HG03139 (cell line): ENCODE measurements at regions not wholly inside any gene's neighbourhood (a gene's known extent, or its start where the extent isn't known, plus 50 kb on each side); places are given as distances from the start of the nearest gene placed in this dataset.
"Not testable (repeated sequence)": the region's sequence is repeated elsewhere in the genome, so short reads cannot be mapped to it uniquely, and the experiment has no call there.

Experiments
- ATAC-seq: cut with Tn5 transposase; IDR thresholded peaks from one replicate; pipeline ENCODE4 v1.9.1; 2021; ENCODE audit not compliant: unreplicated experiment

DNA sequence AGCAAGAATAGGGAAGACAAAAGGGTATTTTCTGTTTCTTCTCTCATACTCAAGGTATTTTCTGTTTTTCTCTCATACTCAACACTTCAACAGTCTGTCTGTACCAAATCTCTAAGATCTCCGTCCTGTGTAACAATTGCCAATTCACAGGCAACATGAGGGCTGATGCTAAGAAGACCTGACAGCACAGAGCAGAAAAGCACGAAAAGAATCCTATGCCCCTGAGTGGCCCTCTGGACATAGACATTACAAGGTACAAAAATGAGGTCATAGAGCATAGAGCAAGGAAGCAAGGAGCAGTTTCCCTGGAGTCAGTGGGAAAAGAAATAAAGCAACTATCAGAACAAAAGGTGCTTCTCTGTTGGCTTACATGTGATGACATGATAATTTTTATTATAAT, 1612.6 kb upstream of the CELF4 start:
- no peak for ATAC-seq

GRCh38 chr18:39172695-39173421, 1607.3 kb upstream of the CELF4 start:
- ATAC-seq: no peak

- no peak for ATAC-seq
Measured at GRCh38 chr18:39168723-39169122, 1603.1 kb upstream of the CELF4 start.

DNA sequence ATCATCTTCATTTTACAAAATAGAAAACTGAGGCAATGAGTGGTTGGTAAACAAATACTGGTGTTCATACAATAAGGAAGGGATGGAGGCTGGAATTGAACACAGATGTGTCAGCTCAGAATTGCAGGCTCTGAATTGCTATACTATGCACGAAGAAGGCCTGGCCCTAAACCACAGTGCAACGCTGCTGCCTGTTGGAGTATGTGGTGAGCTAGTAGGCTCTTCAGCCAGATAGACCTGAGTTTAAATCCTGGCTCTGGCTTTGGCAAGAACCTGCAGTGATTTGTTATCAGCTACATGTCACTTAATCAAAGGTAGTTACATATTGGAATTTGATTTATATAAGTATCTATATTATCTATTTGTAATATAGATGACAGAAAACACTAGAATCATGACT, 1602.4 kb upstream of the CELF4 start:
- ATAC-seq: no peak

- no peak for ATAC-seq
Measured at GRCh38 chr18:39166776-39167175, 1601.2 kb upstream of the CELF4 start.

GRCh38 chr18:39162013-39162827, 1596.6 kb upstream of the CELF4 start:
- ATAC-seq: no peak

- ATAC-seq: no peak
Measured at GRCh38 chr18:39149211-39149806, 1583.7 kb upstream of the CELF4 start.

GRCh38 chr18:39134255-39134654, 1568.7 kb upstream of the CELF4 start:
- no peak for ATAC-seq

- ATAC-seq: not testable (repeated sequence)
Measured at GRCh38 chr18:39127538-39127937, 1561.9 kb upstream of the CELF4 start.

DNA sequence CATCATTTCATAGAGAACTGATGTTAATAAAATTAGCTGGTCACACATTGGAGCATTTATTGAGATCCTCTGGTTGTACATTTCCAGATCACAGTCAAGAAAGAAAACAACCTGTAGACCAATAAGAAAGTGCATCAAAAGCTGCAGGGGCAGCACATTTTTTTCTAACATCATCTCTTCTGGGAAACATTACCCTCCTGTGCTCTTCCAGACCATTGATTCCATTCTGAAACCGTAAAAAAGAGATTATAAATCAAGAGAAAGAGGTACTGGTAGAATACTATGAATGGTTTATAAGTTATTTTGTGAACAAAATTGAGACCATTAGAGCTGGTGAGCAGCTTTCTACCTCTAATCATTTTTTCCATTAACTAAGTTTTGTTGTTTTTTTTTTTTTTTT, 1548.2 kb upstream of the CELF4 start:
- no peak for ATAC-seq

DNA sequence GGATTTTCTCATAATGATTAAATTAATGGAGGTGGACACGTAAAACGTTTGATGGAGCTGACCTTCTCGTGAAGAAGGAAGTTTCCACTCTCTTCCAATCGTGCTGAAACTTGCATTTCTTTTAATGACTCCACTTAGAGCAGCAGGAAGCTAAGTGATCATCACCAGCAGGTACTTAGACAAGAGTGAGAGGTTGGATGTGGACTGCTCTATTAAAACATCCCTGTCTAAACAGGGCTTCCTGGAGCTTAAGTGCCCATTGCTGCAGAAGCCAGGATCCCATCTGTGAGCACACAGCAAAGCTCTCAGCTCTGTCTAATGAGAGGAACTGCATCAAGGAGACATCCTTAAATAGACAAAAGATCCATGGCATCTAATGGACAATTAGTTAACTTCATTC, 1539.5 kb upstream of the CELF4 start:
- ATAC-seq: no peak

DNA sequence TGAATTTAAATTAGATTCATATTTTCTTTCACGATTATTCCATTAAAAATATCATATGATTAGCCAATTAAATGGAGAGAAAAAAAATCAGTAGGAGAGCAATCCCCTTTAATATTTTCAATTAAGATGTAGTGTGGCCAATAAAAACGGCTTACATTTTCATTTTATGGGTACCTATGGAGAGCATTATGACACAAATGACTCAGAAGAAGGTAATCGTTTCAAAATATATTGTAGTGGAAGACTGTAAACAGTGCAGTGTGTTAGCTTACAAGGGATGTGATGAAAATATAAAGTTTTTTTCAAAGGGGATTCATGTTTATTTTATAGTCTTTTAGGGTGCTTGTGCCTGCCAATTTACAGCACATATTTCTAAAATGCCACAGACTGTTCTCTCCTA, 1507.4 kb upstream of the CELF4 start:
- no peak for ATAC-seq

DNA sequence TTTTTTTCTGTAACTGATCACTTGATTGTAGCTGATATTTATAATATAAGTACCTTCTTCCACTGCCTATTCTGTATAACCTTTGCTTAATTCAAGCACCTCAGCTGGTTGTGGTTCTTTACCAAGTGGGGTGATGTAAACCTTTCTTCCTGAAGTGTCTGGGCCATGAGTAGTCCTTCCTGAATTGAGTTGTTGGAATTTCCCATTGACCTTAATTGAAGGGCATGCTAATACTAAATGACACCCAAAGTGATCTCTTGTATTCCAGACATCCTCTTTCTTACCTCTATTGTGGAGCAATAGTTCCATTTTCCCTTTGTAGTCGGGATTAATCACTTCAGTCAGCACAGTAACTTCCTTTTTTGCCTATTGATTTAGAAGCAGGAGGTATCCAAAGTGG, 1496.8 kb upstream of the CELF4 start:
- ATAC-seq: no peak

- ATAC-seq: no peak
Measured at GRCh38 chr18:39058386-39059000, 1492.9 kb upstream of the CELF4 start.

- ATAC-seq: no peak
Measured at GRCh38 chr18:39057423-39058064, 1491.9 kb upstream of the CELF4 start.

DNA sequence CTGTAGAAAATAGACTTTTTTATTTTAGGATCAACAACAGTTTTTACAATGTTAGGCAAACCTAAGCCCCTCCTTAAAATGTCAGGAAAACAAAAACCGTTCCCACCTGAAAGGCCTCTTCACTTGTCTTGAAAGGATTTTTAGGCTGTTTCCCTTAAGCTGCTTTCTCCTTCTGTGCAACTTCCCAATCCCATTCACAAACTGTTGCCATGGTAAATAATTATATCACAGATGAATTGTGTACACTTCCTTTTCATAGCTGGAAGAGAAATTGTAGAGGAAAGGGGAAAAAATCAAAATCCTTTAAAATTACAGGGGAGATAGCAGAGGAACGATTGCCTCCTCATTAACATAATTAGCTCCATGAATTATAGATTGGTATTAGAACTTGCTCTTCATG, 1488.0 kb upstream of the CELF4 start:
- ATAC-seq: no peak

- no peak for ATAC-seq
Measured at GRCh38 chr18:39051013-39051412, 1485.4 kb upstream of the CELF4 start.

- no peak for ATAC-seq
Measured at GRCh38 chr18:39039813-39040212, 1474.2 kb upstream of the CELF4 start.

- no peak for ATAC-seq
Measured at GRCh38 chr18:39037925-39038324, 1472.3 kb upstream of the CELF4 start.

GRCh38 chr18:39033312-39033711, 1467.7 kb upstream of the CELF4 start:
- ATAC-seq: no peak

- ATAC-seq: no peak
Measured at GRCh38 chr18:39031647-39032046, 1466.0 kb upstream of the CELF4 start.
